Testis (tissue), 2 donors: ENCODE measurements at regions not wholly inside any gene's neighbourhood (a gene's known extent, or its start where the extent isn't known, plus 50 kb on each side); places are given as distances from the start of the nearest gene placed in this dataset.

Source experiments
- DNase-seq: peaks from one replicate; pipeline ENCODE4 v3.0.0-alpha.2; 2019
- H3K27ac ChIP-seq, 2 donors: fragments of 200-600 bp; sonication (generic); one replicate each; pipeline ENCODE4 v1.5.1; 2019
- H3K27me3 ChIP-seq: fragments of 200-600 bp; sonication (generic); one replicate; pipeline ENCODE4 v1.5.1; 2019
- H3K36me3 ChIP-seq: fragments of 200-600 bp; sonication (generic); one replicate; pipeline ENCODE4 v1.5.1; 2017; ENCODE audit warnings: low read depth; ENCODE audit errors: missing control alignments
- H3K4me1 ChIP-seq: fragments of 200-600 bp; sonication (generic); one replicate; pipeline ENCODE4 v1.5.1; 2019
- H3K4me3 ChIP-seq, 2 donors: fragments of 200-600 bp; sonication (generic); one replicate each; pipeline ENCODE4 v1.5.1; 2017 to 2019
- H3K9me3 ChIP-seq: fragments of 200-600 bp; sonication (generic); one replicate; pipeline ENCODE4 v1.5.1; 2017
- CTCF ChIP-seq, 3 experiments: fragments of 450-650 bp in 2 of 3; fragments of 200-600 bp in 1 of 3; sonication (generic) in 1 of 3; IDR thresholded peaks; one replicate each; pipeline ENCODE4 v1.5.1; 2016 to 2019; ENCODE audit warnings: antibody characterized with exemption in 3 of 3, mild to moderate bottlenecking in 2 of 3, moderate library complexity in 1 of 3
- POLR2A ChIP-seq: fragments of 450-650 bp; IDR thresholded peaks from one replicate; pipeline ENCODE4 v1.6.1; 2017; ENCODE audit warnings: antibody characterized with exemption, mild to moderate bottlenecking, moderate library complexity
- WGBS, 2 donors: methylation state at CpG; one replicate each; pipeline ENCODE4 v1.1.5; 2018; 5-methylcytosine and 5-hydroxymethylcytosine counted together
- intact Hi-C: fragments of 100-400 bp; cut with DNase I; formaldehyde crosslinking; loops from one replicate; pipeline ENCODE4 v1.15.1; 2023; ENCODE audit warnings: low total_unique reads

GRCh38 chr17:34837876-34838478 lies 123.3 kb downstream of the CCT6B start:
- TF ChIP-seq CTCF (IDR thresholded peaks at IDR 0.05) = no peak
- TF ChIP-seq POLR2A = no peak
- H3K4me3 ChIP-seq = no peak overlapping the region
- 82 to 87% methylated on average over 14 of the region's 14 CpGs for WGBS, 2 donors
- H3K9me3 ChIP-seq = no peaks in the 10 kb centered on the region
- H3K4me1 ChIP-seq = no peaks in the 10 kb centered on the region
- no peaks in the 10 kb centered on the region for H3K27me3 ChIP-seq
- H3K36me3 ChIP-seq = no peaks in the 10 kb centered on the region
- H3K27ac ChIP-seq = no peak overlapping the region
- intact Hi-C loops = no loop called here
- no peak for DNase-seq

- no peaks in the 10 kb centered on the region for H3K4me1 ChIP-seq
- no peak overlapping the region for H3K4me3 ChIP-seq
- TF ChIP-seq POLR2A (no peak), CTCF (IDR thresholded peaks at IDR 0.05) (no peak)
- no peaks in the 10 kb centered on the region for H3K36me3 ChIP-seq
- intact Hi-C loops = no loop called here
- WGBS, 2 donors = 47 to 49% methylated on average over 4 of the region's 4 CpGs
- no peak overlapping the region for H3K27ac ChIP-seq
- no peak for DNase-seq
- H3K9me3 ChIP-seq = no peaks in the 10 kb centered on the region
- H3K27me3 ChIP-seq = no peaks in the 10 kb centered on the region
These were observed 128.9 kb downstream of the CCT6B start for GRCh38 chr17:34832376-34832775.

GRCh38 chr17:34827008-34827407 lies 134.3 kb downstream of the CCT6B start:
- no peaks in the 10 kb centered on the region for H3K36me3 ChIP-seq
- TF ChIP-seq POLR2A (no peak), CTCF (IDR thresholded peaks at IDR 0.05) (no peak)
- H3K4me1 ChIP-seq = no peaks in the 10 kb centered on the region
- no peak for DNase-seq
- no peaks in the 10 kb centered on the region for H3K27me3 ChIP-seq
- no peaks in the 10 kb centered on the region for H3K9me3 ChIP-seq
- WGBS, 2 donors = 82 to 85% methylated on average over 3 of the region's 3 CpGs
- H3K4me3 ChIP-seq = no peak overlapping the region
- intact Hi-C loops = no loop called here
- no peak overlapping the region for H3K27ac ChIP-seq

- Histone ChIP-seq H3K36me3 (no peaks in the 10 kb centered on the region), H3K9me3 (no peaks in the 10 kb centered on the region), H3K4me3 (no peak overlapping the region), H3K4me1 (no peaks in the 10 kb centered on the region), H3K27me3 (no peaks in the 10 kb centered on the region), H3K27ac (no peak overlapping the region)
- no peak for TF ChIP-seq CTCF (IDR thresholded peaks at IDR 0.05)
- WGBS, 2 donors = 50 to 56% methylated on average over 2 to 4 of the region's 4 CpGs
- no peak for DNase-seq
- intact Hi-C loops = no loop called here
These were observed 134.9 kb downstream of the CCT6B start for GRCh38 chr17:34826332-34826731.

GRCh38 chr17:34825884-34826283 lies 135.4 kb downstream of the CCT6B start:
- H3K27me3 ChIP-seq = no peaks in the 10 kb centered on the region
- no peak for DNase-seq

More at GRCh38 chr17:34825884-34826283, 135.4 kb downstream of the CCT6B start:
- no peaks in the 10 kb centered on the region for H3K4me1 ChIP-seq
- WGBS, 2 donors = 82 to 88% methylated on average over 6 of the region's 6 CpGs
- no peaks in the 10 kb centered on the region for H3K9me3 ChIP-seq
- H3K36me3 ChIP-seq = no peaks in the 10 kb centered on the region
- no peak overlapping the region for H3K4me3 ChIP-seq
- TF ChIP-seq CTCF (IDR thresholded peaks at IDR 0.05) (no peak), POLR2A (no peak)
- intact Hi-C loops = no loop called here
- no peak overlapping the region for H3K27ac ChIP-seq
